HCT116 (cell line): ENCODE measurements at regions not wholly inside any gene's neighbourhood (a gene's known extent, or its start where the extent isn't known, plus 50 kb on each side); places are given as distances from the start of the nearest gene placed in this dataset.
A peak's percentile ranks its signal among the peaks of the same experiment; 100 is the strongest.
"Not testable (repeated sequence)": the region's sequence is repeated elsewhere in the genome, so short reads cannot be mapped to it uniquely, and the experiment has no call there.

Experiments
- ATAC-seq: fragments of 200-7000 bp; cut with Tn5 transposase; 2 replicates; pipeline ENCODE4 v1.9.1; 2020; ENCODE audit warnings: mild to moderate bottlenecking, moderate library complexity
- BruUV-seq: library from RNA; stranded (reverse); fragments of 400-500 nt; replicated peaks from 2 replicates; lab custom pipeline; 2021; lab: Mats Ljungman, UMichigan
- CTCF ChIA-PET: fragments of 300-600 bp; sonication (Branson Sonifier 250); formaldehyde crosslinking; loops from one replicate; lab custom pipeline; 2021; ENCODE audit warnings: antibody characterized with exemption; lab: Charles Lee
- POLR2A ChIA-PET: fragments of 300-600, 350-600 bp; sonication (Branson Sonifier 250); formaldehyde crosslinking; loops from one replicate; lab custom pipeline; 2021; ENCODE audit warnings: antibody characterized with exemption; lab: Charles Lee
- RAD21 ChIA-PET, 2 experiments: fragments of 300-600 bp; sonication (Branson Sonifier 250); formaldehyde crosslinking; loops; one replicate each; lab custom pipeline; 2023; ENCODE audit warnings: low total read pairs in 2 of 2; ENCODE audit not compliant: uncharacterized antibody in 2 of 2, unreplicated experiment in 2 of 2, low non-redundant PET in 1 of 2; lab: Charles Lee
- DNase-seq: peaks from one replicate; pipeline ENCODE4 v3.0.0-alpha.2; 2010; ENCODE audit warnings: low read depth, low spot score
- H2AFZ ChIP-seq: fragments of 200-600 bp; shearing (Covaris generic), sonication (generic); 2 replicates; pipeline ENCODE4 v1.6.1; 2017; ENCODE audit warnings: low read depth, mixed run types, mixed read lengths, antibody characterized with exemption, low read length; ENCODE audit not compliant: poor library complexity, severe bottlenecking
- H3K27ac ChIP-seq: 2 replicates; pipeline ENCODE4 v1.5.1; 2012; ENCODE audit warnings: low read depth, low read length
- H3K27me3 ChIP-seq: fragments of 200-600 bp; sonication (generic); 2 replicates; pipeline ENCODE4 v1.6.1; 2016; ENCODE audit warnings: mixed run types, low read length, mixed read lengths; ENCODE audit not compliant: insufficient read depth
- H3K36me3 ChIP-seq, 2 experiments: fragments of 200-500 bp in 1 of 2; fragments of 200-600 bp in 1 of 2; sonication (Bioruptor generic) in 1 of 2; sonication (generic) in 1 of 2; 2 replicates each; pipeline versions ENCODE4 v1.5.1 to v1.6.1; 2014 to 2016; ENCODE audit warnings: low read length in 2 of 2, inconsistent platforms in 1 of 2, mixed read lengths in 1 of 2, mixed run types in 1 of 2; ENCODE audit not compliant: insufficient read depth in 2 of 2, control insufficient read depth in 1 of 2
- H3K4me1 ChIP-seq, 2 experiments: fragments of 200-600 bp in 1 of 2; sonication (generic) in 1 of 2; 2 replicates each; pipeline versions ENCODE4 v1.5.1 to v1.6.1; 2012 to 2017; ENCODE audit warnings: low read length in 2 of 2, inconsistent platforms in 1 of 2, mild to moderate bottlenecking in 1 of 2, mixed read lengths in 1 of 2, mixed run types in 1 of 2, moderate library complexity in 1 of 2; ENCODE audit not compliant: insufficient read depth in 2 of 2, control insufficient read depth in 1 of 2
- H3K4me2 ChIP-seq: fragments of 200-600 bp; sonication (generic); 2 replicates; pipeline ENCODE4 v1.6.1; 2017; ENCODE audit warnings: mixed run types, low read length, mixed read lengths
- H3K4me3 ChIP-seq, 2 experiments: fragments of 200-600 bp in 1 of 2; sonication (generic) in 1 of 2; replicated peaks in 1 of 2; 2 replicates each; pipeline ENCODE4 v1.5.1; 2011 to 2016; ENCODE audit warnings: low read length in 2 of 2, control low read depth in 1 of 2, low read depth in 1 of 2, mild to moderate bottlenecking in 1 of 2, mixed read lengths in 1 of 2, mixed run types in 1 of 2
- H3K79me2 ChIP-seq: fragments of 200-600 bp; sonication (generic); 2 replicates; pipeline ENCODE4 v1.6.1; 2017; ENCODE audit warnings: mild to moderate bottlenecking, mixed run types, low read length, moderate library complexity, mixed read lengths; ENCODE audit not compliant: insufficient read depth
- H3K9ac ChIP-seq: fragments of 200-600 bp; sonication (generic); 2 replicates; pipeline ENCODE4 v1.6.1; 2016; ENCODE audit warnings: low read length, mixed read lengths
- H3K9me2 ChIP-seq: fragments of 200-600 bp; sonication (generic), shearing (Covaris generic); 2 replicates; pipeline ENCODE4 v1.6.1; 2017; ENCODE audit warnings: mixed run types, mild to moderate bottlenecking, moderate library complexity; ENCODE audit not compliant: insufficient read depth
- H3K9me3 ChIP-seq, 2 experiments: fragments of 200-500 bp in 1 of 2; fragments of 200-600 bp in 1 of 2; sonication (Bioruptor generic) in 1 of 2; sonication (generic) in 1 of 2; 2 replicates each; pipeline ENCODE4 v1.6.1; 2014 to 2017; ENCODE audit warnings: low read length in 2 of 2, mixed read lengths in 2 of 2, inconsistent platforms in 1 of 2, low read depth in 1 of 2, mild to moderate bottlenecking in 1 of 2, mixed run types in 1 of 2, moderate library complexity in 1 of 2; ENCODE audit not compliant: control insufficient read depth in 1 of 2, insufficient read depth in 1 of 2
- H4K20me1 ChIP-seq: fragments of 200-600 bp; sonication (generic), shearing (Covaris generic); 2 replicates; pipeline ENCODE4 v1.6.1; 2017; ENCODE audit warnings: mixed run types, mild to moderate bottlenecking, moderate library complexity; ENCODE audit not compliant: insufficient read depth
- intact Hi-C: fragments of 100-400 bp; cut with micrococcal nuclease; formaldehyde crosslinking; loops from 2 replicates; pipeline ENCODE4 v1.10.0; 2022

DNA sequence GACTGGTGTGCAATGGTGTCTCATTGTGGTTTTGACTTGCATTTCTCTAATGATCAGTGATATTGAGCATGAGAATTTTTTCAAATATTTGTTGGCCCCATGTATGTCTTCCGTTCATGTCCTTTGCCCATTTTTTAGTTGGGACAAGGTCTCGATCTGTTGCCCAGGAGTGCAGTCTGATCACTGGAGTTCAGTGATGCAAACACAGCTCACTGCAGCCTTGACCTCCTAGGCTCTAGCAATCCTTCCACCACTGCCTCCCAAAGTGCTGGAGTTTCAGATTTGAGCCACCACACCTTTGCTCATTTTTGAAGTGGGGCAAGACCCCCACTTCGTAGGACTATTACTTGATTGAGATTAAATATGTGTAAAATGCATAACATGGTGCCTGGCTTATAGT lies 116.2 kb upstream of the NBPF9 start:
- H3K9me3 ChIP-seq, H4K20me1 ChIP-seq, ATAC-seq, intact Hi-C loops, DNase-seq, H3K36me3 ChIP-seq, BruUV-seq, CTCF ChIA-PET, POLR2A ChIA-PET, H3K9ac ChIP-seq, H3K27ac ChIP-seq, H3K79me2 ChIP-seq, H3K4me3 ChIP-seq, H3K4me2 ChIP-seq, H2AFZ ChIP-seq, RAD21 ChIA-PET, H3K27me3 ChIP-seq, H3K4me1 ChIP-seq, H3K9me2 ChIP-seq: not testable (repeated sequence)

DNA sequence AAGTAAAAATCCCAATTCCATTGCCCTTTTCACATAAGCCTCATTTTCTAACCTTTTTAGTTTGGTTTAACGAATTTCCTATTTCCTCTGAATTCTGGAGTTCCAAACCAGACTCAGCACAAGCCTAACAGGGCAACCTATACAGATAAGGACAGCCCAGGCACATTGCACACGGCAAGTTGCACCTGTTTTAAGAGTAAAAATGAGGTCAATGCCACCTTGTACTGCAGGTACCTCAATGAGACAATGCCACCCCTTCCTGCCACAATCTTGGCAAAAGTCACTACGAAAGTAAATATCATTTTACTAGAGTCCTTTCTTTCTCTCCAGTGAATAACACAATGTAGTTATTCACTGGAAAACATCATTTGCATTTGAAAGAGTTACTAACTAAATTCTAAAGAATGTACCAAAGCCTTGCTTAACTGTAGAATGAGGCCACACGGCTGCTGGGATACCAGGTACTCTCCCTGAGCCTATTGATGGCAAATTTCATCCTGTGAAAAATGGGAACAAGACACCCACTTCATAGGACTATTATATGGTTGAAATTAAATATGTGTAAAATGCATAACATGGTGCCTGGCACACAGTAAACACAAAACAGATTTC lies 117.2 kb upstream of the NBPF9 start:
- ATAC-seq, H3K9me2 ChIP-seq, H3K9ac ChIP-seq, H3K4me3 ChIP-seq, H3K27me3 ChIP-seq, POLR2A ChIA-PET, H3K27ac ChIP-seq, CTCF ChIA-PET, H3K4me1 ChIP-seq, H3K9me3 ChIP-seq, BruUV-seq, H3K79me2 ChIP-seq, RAD21 ChIA-PET, H2AFZ ChIP-seq, DNase-seq, H3K36me3 ChIP-seq, intact Hi-C loops, H3K4me2 ChIP-seq, H4K20me1 ChIP-seq: not testable (repeated sequence)

DNA sequence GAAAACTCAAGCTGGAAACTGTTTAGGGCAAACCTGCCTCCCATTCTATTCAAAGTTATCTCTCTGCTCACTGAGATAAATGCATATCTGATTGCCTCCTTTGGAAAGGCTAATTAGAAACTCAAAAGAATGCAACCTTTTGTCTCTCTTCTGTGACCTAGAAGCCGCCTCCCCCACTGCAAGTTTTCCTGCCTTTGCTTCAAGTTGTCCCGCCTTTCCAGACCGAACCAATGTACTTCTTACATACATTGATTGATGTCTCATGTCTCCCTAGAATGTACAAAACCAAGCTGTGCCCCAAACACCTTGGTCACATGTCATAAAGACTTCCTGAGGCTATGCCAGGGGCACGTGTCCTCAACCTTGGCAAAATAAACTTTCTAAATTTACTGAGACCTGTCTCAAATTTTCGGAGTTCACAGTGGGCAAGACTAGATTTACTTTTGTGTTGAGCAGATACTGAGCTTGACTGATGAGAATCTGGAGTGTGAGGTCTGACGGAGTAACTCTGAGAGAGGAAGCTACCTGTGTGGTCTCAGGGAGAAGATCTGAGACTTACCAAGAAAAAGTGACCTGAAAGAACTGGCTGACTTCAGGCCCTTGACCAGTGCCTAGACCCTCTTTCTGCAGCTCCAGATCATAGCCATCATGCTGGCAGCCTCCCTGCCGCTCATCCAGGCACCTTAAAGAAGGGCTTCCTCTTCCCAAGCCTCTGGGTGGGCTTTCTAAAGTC lies 124.7 kb upstream of the NBPF9 start:
- H3K4me3 ChIP-seq, BruUV-seq, POLR2A ChIA-PET, RAD21 ChIA-PET, H2AFZ ChIP-seq, H4K20me1 ChIP-seq, H3K4me2 ChIP-seq, H3K9ac ChIP-seq, H3K27me3 ChIP-seq, intact Hi-C loops, H3K79me2 ChIP-seq, H3K9me3 ChIP-seq, H3K36me3 ChIP-seq, DNase-seq, H3K4me1 ChIP-seq, H3K9me2 ChIP-seq, H3K27ac ChIP-seq, CTCF ChIA-PET: not testable (repeated sequence)
- ATAC-seq: 0 out of 2 replicates have a peak, but pooled peaks have one; percentile 9

DNA sequence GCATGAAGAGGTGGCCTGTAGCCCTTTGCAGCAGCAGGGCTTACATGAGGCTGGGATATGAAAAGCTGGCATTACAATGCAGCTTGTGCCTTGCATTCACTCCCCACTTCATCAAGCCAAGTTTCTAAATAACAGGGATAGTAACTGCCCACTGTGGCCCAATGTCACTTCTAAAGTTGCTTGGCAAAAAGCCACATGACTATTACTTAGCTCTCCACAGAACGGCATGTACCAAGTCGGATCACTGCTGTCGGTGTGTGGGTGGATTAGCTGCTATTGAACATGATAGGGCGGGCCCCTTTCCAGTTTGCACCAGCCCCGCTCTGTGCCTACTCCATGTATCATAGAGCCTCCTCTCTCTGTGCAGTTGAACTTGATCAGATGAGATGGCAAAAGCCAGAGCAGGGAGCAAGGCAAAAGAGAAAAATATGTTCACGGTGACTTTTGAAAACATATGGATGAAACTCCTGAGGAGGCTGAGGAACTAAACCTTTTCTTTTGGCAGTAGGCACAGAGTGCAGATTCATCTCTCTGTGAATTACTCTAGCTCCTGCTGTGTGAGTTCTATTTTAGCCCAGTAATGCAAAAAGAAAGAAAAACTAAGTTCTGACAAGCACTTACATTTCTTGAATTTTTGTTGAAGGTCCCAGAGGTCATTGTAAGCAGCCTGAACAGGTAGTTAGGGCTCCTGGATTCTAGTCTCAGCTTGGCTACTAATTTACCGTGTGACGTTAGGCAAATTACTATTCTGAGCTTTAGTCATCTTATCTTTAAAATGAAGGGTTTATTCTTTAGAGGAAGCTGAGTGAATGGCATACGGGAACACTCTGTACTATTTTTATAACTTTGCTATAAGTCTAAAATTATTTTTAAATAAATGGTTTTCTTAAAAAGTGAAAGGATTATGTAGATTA lies 125.6 kb upstream of the NBPF9 start:
- H3K9ac ChIP-seq, H3K36me3 ChIP-seq, RAD21 ChIA-PET, H4K20me1 ChIP-seq, intact Hi-C loops, DNase-seq, CTCF ChIA-PET, H3K4me1 ChIP-seq, BruUV-seq, H3K9me2 ChIP-seq, H3K79me2 ChIP-seq, H3K27ac ChIP-seq, H2AFZ ChIP-seq, H3K27me3 ChIP-seq, H3K9me3 ChIP-seq, POLR2A ChIA-PET, H3K4me3 ChIP-seq, H3K4me2 ChIP-seq: not testable (repeated sequence)
- ATAC-seq: peak; percentile 61
